Uterus (tissue), 3 donors: ENCODE measurements at regions not wholly inside any gene's neighbourhood (a gene's known extent, or its start where the extent isn't known, plus 50 kb on each side); places are given as distances from the start of the nearest gene placed in this dataset.

Experiments
- DNase-seq, 2 donors: peaks; one replicate each; pipeline ENCODE4 v3.0.0-alpha.2; 2019 to 2020
- H3K27ac ChIP-seq, 2 donors: fragments of 200-600 bp; sonication (generic); 1 replicate in 1 of 2; 2 replicates in 1 of 2; pipeline ENCODE4 v1.5.1; 2016 to 2018
- H3K27me3 ChIP-seq, 2 donors: fragments of 200-600 bp; sonication (generic); one replicate each; pipeline ENCODE4 v1.5.1; 2018 to 2019; ENCODE audit warnings: control low read depth in 1 of 2
- H3K36me3 ChIP-seq, 2 donors: fragments of 200-600 bp; sonication (generic); one replicate each; pipeline ENCODE4 v1.5.1; 2019; ENCODE audit warnings: control low read depth in 1 of 2
- H3K4me1 ChIP-seq, 2 donors: fragments of 200-600 bp; sonication (generic); one replicate each; pipeline ENCODE4 v1.5.1; 2018 to 2019; ENCODE audit warnings: control low read depth in 1 of 2
- H3K4me3 ChIP-seq, 2 donors: fragments of 200-600 bp; sonication (generic); 1 replicate in 1 of 2; 2 replicates in 1 of 2; pipeline ENCODE4 v1.5.1; 2018 to 2019; ENCODE audit warnings: mild to moderate bottlenecking in 1 of 2
- H3K9me3 ChIP-seq, 2 donors: fragments of 200-600 bp; sonication (generic); one replicate each; pipeline ENCODE4 v1.5.1; 2019; ENCODE audit warnings: control low read depth in 1 of 2
- POLR2A ChIP-seq, 2 donors: fragments of 450-650 bp; IDR thresholded peaks; one replicate each; pipeline ENCODE4 v1.6.1; 2016; ENCODE audit warnings: antibody characterized with exemption in 2 of 2, mild to moderate bottlenecking in 1 of 2, moderate library complexity in 1 of 2
- intact Hi-C: fragments of 100-400 bp; cut with DNase I; formaldehyde crosslinking; loops from one replicate; pipeline ENCODE4 v1.15.1; 2023; ENCODE audit warnings: low total_unique reads
- TF ChIP-seq, protein P1 (sequence below), 4 experiments: fragments of 200-600 bp in 2 of 4; fragments of 450-650 bp in 2 of 4; sonication (generic) in 2 of 4; IDR thresholded peaks; one replicate each; pipeline ENCODE4 v1.5.1; 2016 to 2019; ENCODE audit warnings: antibody characterized with exemption in 4 of 4, mild to moderate bottlenecking in 2 of 4, moderate library complexity in 1 of 4
- donor health status: DM: yes; HTN: yes; CAD: no.

- Histone ChIP-seq H3K4me3 (no peak overlapping the region), H3K4me1 (no peaks in the 10 kb centered on the region), H3K27ac (peak overlapping the region in 1 of 2 donors; percentile 36), H3K27me3 (no peaks in the 10 kb centered on the region), H3K36me3 (no peaks in the 10 kb centered on the region), H3K9me3 (no peaks in the 10 kb centered on the region)
- intact Hi-C loops = no loop called here
- peak; percentile 39 to 69 for DNase-seq
- TF ChIP-seq POLR2A (IDR thresholded peaks at IDR 0.05) = peak in 1 of 2 donors; percentile 16
- TF ChIP-seq, protein P1, sequence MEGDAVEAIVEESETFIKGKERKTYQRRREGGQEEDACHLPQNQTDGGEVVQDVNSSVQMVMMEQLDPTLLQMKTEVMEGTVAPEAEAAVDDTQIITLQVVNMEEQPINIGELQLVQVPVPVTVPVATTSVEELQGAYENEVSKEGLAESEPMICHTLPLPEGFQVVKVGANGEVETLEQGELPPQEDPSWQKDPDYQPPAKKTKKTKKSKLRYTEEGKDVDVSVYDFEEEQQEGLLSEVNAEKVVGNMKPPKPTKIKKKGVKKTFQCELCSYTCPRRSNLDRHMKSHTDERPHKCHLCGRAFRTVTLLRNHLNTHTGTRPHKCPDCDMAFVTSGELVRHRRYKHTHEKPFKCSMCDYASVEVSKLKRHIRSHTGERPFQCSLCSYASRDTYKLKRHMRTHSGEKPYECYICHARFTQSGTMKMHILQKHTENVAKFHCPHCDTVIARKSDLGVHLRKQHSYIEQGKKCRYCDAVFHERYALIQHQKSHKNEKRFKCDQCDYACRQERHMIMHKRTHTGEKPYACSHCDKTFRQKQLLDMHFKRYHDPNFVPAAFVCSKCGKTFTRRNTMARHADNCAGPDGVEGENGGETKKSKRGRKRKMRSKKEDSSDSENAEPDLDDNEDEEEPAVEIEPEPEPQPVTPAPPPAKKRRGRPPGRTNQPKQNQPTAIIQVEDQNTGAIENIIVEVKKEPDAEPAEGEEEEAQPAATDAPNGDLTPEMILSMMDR (IDR thresholded peaks at IDR 0.05) = peak in 2 of 4 experiments; percentile 33 to 45
Measured at GRCh38 chr19:32104153-32104849, 241.1 kb upstream of the ZNF507 start.

- Histone ChIP-seq H3K36me3 (no peaks in the 10 kb centered on the region), H3K9me3 (no peaks in the 10 kb centered on the region), H3K4me3 (no peak overlapping the region), H3K27ac (peak overlapping the region in 1 of 2 donors; percentile 36), H3K27me3 (no peaks in the 10 kb centered on the region), H3K4me1 (no peaks in the 10 kb centered on the region)
- DNase-seq = no peak
- no peak for TF ChIP-seq POLR2A (IDR thresholded peaks at IDR 0.05)
- TF ChIP-seq, protein P1 (IDR thresholded peaks at IDR 0.05) = no peak
- intact Hi-C loops = no loop called here
Measured at GRCh38 chr19:32104850-32105235, 240.6 kb upstream of the ZNF507 start.

- Histone ChIP-seq H3K36me3 (no peaks in the 10 kb centered on the region), H3K27me3 (no peaks in the 10 kb centered on the region), H3K4me1 (no peaks in the 10 kb centered on the region), H3K9me3 (no peaks in the 10 kb centered on the region), H3K4me3 (no peak overlapping the region), H3K27ac (peak overlapping the region in 1 of 2 donors; percentile 28)
- intact Hi-C loops = no loop called here
- no peak for DNase-seq
- TF ChIP-seq, protein P1 (IDR thresholded peaks at IDR 0.05) = no peak
- TF ChIP-seq POLR2A (IDR thresholded peaks at IDR 0.05) = no peak
Measured at GRCh38 chr19:32105527-32106310, 239.7 kb upstream of the ZNF507 start.

GRCh38 chr19:32122258-32122657 lies 223.2 kb upstream of the ZNF507 start:
- no peak overlapping the region for H3K27ac ChIP-seq
- no peaks in the 10 kb centered on the region for H3K9me3 ChIP-seq
- no peak for TF ChIP-seq POLR2A (IDR thresholded peaks at IDR 0.05)
- TF ChIP-seq, protein P1 (IDR thresholded peaks at IDR 0.05) = no peak
- intact Hi-C loops = no loop called here
- no peaks in the 10 kb centered on the region for H3K27me3 ChIP-seq
- no peaks in the 10 kb centered on the region for H3K4me1 ChIP-seq
- no peak for DNase-seq
- no peak overlapping the region for H3K4me3 ChIP-seq
- no peaks in the 10 kb centered on the region for H3K36me3 ChIP-seq

DNA sequence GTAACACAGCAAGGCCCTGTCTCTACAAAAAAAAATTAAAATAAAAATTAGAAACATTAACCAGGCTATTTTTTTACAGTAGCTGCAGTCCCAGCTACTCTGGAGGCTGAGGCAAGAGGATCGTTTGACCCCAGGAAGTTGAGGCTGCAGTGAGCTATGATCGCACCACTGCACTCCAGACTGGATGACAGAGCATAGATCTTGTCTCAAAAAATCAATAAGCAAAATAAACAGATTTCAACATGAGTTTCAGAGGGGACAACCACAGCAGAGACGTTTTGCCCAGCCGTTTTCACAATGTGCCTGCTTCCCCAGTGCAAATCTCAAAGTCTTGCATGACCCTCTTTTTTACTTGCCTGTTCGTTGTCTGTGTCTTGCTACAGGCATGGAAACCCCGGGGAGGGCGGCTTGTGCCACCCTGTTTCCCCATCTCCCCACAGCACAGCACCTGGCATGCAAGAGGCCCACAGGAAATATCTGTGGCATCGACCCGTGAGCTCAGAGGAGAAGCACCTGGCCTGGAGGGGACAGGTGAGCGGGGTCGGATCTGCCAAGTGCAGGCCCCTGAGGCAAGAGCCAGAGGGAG lies 222.0 kb upstream of the ZNF507 start:
- Histone ChIP-seq H3K27me3 (no peaks in the 10 kb centered on the region), H3K36me3 (no peaks in the 10 kb centered on the region), H3K9me3 (no peaks in the 10 kb centered on the region), H3K4me1 (no peaks in the 10 kb centered on the region), H3K4me3 (no peak overlapping the region), H3K27ac (no peak overlapping the region)
- DNase-seq = no peak
- TF ChIP-seq, protein P1 (IDR thresholded peaks at IDR 0.05) = no peak
- TF ChIP-seq POLR2A (IDR thresholded peaks at IDR 0.05) = no peak
- intact Hi-C loops = no loop called here
